ENCODE measurements at regions not wholly inside any gene's neighbourhood (a gene's known extent, or its start where the extent isn't known, plus 50 kb on each side); places are given as distances from the start of the nearest gene placed in this dataset.

DNA sequence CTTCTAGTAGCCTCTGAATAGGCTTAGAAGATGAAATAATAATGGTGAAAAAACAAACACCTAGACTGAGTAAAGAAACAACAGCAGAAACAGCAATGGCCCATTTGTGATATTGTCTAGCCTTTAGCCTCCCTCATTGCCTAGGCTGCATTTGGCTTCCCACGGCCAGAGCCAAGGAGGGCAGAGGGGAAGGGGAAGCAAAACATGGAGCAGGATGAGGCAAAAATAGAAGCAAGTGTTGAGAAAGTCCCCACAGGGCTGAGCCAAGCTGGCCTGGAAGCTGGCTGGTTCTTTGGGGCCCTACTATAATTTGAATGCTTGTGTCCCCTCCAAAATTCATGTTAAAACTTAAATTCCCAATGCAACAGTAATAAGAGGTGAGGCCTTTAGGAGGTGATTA, 60.2 kb upstream of the KSR1 start:
- DNase-seq (ENCODE audit: low read depth), result no peak

GRCh38 chr17:27396941-27397340, 59.3 kb upstream of the KSR1 start:
- DNase-seq (ENCODE audit: low read depth), result no peak

DNA sequence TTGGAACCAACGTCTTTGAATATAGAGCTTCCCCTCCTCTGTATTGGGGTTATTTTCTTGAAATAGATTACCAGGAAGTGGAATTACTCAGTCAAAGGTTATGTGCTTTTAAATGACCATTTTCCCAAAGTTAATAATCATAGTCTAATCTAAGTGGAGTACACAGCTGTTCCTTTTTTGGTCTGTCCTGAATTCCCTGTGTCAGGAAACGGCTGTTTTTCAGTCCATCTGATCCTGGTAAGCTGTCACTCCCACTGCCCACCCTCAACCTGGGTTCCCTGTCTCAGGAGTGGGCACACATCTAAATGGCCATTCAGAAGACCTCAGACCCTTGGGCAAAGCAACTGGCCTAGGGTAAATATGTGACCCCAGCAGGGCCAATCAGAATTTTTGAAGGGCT, 57.6 kb upstream of the KSR1 start:
- DNase-seq (ENCODE audit: low read depth), result no peak

DNA sequence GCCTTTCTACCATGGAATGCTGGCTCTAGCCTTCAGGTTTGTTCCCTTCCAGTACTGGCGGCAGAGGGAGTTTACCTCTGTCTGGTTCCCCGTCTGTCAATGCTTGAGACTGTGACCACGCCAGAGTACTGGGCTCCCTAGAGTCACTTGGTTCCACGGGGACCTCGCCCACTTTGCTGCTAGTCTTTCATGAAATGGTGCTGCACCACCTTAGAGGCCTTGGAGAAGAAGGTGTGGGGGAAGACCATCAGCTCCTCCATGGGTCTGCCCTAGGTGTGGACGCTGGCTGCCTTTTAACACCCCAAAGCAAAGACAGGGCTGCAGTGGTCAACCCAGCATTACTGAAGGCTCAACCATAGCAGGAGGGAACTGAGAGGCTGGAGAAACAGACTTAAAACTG, 55.3 kb upstream of the KSR1 start:
- DNase-seq (ENCODE audit: low read depth), result no peak

- DNase-seq (ENCODE audit: low read depth), result no peak
These were observed 53.3 kb upstream of the KSR1 start for GRCh38 chr17:27402943-27403342.

GRCh38 chr17:27403480-27404005, 52.7 kb upstream of the KSR1 start:
- no peak for DNase-seq (ENCODE audit: low read depth)

- no peak for DNase-seq (ENCODE audit: low read depth)
These were observed 51.6 kb upstream of the KSR1 start for GRCh38 chr17:27404676-27405075.
